GM04504 (cell line): ENCODE measurements at regions not wholly inside any gene's neighbourhood (a gene's known extent, or its start where the extent isn't known, plus 50 kb on each side); places are given as distances from the start of the nearest gene placed in this dataset.
"Not testable (repeated sequence)": the region's sequence is repeated elsewhere in the genome, so short reads cannot be mapped to it uniquely, and the experiment has no call there.

Source experiments
- DNase-seq: peaks from one replicate; pipeline ENCODE4 v3.0.0-alpha.2; 2012; ENCODE audit warnings: low read depth

DNA sequence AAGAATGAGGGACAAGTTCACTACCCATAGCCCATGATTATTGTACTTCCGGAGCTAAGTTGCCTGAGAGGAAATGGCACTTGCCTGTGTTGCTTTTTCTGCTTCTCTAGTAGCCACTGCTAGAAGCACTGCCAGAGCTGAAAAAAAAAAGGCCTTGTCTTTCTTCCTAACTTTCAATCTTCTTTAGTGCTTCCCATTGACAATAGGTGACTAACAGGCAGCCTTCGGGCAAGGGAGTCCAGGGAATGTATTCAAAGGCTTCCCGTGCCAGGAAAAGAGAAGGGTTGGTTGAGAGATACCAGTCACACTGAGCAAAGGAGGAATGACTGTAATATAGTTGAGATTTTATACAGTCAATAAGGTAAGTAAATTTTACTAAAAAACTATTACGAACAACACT, 242.0 kb downstream of the CALCRL start:
- DNase-seq, result no peak

DNA sequence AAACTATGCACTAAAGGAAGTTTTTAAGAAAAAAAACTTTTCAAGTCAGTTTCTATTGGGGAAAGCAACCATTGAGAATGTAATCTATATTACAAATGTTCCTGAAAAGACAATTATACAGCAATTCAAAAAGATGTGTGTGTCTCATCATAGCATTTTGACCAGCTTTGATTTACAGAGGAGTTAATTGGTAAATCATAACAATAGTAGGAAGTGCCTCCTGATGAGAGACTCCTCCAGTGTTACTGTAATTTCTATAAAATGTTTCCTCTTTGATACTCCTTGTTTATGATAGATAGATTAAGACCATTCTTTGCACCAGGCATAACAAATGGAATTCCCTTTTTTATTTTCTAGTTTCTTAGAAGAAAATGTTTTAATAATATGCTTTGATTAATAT, 249.9 kb downstream of the CALCRL start:
- DNase-seq, result no peak

DNA sequence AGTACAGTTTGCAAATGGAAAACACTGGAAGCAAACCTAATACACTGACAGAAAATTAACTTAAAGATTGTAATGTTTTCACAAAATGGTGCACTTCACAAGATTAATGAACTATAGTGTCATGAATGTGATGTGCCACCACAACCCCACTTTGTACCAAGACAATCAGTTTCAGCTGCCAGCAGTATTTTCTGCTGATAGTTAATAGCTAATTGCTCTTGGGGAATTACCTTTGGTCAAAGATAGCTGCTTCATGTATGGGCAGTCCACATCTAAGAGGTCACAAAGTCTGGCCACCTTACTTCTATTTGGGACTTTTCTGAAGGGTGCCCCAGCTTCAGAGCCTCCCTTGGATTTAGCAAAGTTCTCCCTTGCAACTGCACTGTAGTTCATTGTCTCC, 254.0 kb downstream of the CALCRL start:
- no peak for DNase-seq

DNA sequence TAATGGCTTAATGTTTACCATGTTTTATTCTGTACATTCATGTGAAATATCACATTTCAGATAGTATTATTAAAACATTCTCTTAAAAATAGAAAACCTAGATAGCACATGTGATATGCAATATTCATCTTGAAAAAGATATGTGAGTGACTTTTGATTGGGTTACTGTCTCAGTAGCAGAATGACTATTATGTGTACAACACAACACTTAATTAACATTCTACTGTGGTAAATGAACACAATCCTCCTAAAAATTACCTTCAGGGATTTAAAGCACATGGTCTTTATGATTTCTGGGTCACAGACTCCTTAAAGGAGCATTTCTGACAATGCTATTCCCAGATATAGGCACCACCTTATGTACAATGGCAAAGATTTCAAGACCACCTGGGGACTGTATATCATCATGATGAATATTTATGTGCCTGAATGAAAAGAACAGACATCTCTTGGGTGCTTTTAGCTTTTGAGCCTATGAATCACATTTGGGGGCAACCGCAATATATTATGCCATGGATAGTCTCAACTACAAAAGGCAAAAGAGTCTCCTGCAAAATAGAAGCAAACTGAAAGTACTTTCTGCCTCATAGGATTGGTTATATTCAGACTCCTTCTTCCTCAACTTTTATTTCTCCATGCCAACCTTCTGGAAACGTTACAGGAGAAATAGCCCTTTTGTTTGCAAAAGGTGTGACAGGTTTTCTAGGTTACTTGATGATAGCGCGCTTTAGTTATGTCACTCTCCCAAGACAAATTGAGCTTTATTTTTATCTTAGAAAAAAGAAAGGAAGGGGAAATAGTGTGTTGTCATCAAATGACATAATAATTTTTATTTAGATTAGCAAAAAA, 259.0 kb downstream of the CALCRL start:
- no peak for DNase-seq

DNA sequence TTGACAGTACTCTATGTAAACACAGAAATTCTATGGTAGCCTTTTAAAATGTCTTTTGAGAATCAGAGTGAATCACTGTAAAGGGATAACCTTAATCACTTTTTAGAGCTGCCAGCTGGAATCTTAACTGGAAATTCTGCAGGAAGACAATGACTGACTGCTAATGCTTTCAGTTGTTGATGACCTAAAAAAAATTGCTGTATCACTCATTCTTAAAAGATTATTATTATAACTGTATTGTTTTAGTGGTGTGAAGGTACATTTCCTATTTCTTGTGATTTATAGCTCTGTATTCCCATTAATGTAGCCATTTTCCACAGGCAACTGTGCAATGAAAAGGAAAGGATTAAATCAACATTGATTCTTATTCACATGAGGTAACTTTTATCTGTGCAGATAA, 260.5 kb downstream of the CALCRL start:
- DNase-seq, result no peak

DNA sequence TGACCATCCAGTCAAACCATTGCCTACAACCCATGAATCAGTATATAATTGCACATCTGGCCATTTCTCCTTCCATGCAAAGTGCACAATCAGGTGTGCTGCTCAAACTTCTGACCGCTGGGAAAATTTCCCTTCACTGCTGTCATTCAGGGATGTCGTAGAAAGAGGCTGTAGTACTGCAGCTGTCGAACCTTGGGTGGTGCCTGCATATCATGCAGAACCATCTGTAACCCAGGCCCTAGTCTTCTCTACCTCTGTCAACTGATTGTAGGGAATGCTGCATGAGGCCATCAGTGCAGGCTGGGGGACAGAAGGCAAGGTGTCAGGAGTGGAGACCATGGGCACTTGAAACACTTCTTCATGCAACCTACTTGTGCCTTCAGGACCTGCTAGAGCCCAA, 267.5 kb downstream of the CALCRL start:
- DNase-seq, result no peak

DNA sequence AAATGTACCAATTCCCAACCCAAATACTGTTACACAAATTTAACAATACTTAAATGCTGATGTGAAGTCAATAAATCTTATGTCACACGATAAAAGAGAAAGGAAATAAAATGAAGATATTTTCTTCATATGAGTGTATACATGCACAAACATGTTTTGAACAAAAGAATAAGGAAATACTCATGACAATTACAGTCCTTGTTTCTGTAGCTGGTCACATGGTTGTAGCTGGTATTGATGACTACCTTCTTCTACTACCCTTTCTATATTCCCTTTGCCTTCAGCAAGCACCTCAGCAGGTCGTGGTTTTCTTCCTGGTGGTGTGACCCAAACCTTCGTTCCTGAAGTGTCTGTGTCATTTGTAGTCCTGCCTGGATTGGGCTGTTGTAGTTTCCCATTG, 269.2 kb downstream of the CALCRL start:
- not testable (repeated sequence) for DNase-seq

DNA sequence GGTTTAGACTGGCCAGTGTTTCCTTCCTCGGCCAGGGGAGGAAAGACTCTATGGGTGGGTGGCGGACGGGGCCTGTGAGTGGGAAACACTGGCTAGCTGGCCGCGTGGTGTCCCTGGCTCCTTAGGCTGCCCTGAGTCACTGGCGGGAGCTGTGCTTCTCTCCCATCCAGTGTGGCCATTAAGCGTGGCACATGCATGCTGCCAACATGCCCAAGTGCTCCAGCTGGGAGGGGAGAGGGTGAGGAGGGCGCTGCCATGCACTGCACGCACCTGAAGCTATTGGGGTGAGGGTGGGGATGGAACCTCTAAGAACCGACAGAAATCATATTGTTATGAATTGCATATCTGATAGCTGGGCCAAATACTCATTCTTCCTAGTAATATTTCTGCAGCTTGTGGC, 270.8 kb downstream of the CALCRL start:
- no peak for DNase-seq

DNA sequence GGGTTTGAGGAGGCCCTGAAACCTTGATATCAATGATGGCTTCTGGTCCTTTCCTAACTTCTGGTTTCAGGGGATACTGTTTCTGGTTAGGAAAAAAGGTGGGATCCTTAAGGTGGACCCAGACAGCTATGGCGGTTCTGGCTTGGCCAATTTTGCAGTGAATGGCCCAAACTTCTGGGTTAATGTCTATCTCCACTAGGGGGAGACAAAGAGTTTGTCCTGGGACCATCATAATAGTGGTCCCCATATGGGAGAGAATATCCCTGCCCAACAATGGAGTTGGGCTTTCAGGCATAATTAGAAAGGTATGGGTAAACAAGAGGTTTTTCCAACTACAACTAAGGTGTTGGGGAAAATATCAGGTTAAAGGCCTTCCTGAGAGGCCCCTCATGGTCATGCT, 273.5 kb downstream of the CALCRL start:
- DNase-seq, result no peak

DNA sequence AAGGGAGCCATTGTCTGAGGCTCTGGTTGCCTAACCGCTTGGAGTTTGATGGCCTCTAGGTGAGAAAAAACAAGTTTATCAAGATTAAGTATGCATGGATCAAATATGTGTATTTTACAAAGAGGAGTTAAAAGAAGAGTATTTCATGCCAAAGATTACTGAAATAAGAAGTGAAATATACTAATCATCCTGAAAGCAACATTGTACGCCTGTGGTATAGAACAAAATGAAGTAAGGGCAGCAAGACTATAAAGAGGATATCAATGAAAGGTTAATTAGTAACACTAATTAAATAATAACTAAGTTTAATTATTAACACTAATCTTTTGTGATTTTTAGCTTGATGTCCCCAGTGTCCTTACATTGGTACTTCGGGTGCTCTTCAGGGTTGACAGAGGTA, 276.7 kb downstream of the CALCRL start:
- DNase-seq, result no peak

DNA sequence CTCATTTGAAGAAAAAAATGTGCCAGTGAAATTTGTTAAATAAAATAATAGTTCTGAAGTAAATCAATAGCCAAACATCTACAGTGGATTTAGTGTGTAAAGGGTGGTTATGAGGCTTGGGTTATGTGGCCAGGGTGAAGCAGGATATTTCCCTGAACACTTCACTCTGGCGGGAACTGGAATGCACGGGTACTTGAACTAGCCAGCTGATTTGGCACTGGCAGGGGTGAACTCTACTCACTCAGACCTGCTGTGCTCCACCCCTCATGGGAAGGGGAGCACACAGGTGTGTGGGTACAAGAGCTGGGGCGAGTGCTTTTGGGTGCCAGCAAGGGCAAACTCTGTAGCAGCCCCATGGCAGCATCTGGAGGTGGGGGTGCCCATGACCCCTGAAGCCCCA, 278.2 kb downstream of the CALCRL start:
- no peak for DNase-seq

DNA sequence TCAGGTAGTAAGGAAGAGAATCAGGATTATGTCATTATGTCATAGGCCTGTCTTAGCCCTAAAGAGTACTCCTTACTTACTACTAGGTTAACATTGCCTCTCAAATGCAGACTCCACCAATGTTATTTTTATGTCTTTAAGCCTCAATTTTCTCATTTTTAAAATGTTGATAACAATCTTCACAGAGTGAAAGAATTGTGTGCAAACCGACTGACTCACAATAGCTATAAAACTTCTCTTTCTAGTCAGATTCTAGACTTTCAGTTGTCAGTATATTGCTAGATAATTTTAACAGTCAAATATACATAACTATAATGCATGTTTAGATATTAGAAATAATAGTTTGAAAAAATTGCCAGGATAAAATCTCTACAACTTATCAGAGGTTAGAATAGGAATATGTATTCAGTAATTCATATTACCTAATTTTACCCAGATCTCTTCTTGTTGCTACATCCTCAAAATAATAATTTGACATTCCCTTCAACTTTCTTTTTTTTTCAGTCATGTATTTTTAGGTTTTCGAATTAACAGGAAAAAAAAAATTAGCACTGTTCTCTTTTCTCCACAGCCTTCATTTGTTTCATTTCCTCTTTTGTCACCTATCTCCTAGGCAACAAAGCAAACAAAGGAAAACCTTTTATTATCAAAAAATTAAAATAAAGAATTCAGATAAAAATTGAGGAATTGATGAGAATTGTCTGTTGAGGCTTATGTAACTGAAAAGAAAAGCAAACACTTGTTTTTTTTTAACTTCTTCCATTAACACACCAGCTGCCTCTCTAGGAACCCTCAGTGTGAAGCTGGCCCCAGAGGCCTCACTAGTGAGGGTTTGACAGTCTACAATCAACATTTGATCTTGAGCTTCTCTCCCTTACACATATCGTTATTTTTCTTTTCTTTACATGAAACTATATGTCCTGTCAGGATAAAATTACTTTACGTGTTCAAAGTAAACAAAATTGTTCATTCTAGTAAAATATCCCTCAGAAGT, 279.0 kb downstream of the CALCRL start:
- no peak for DNase-seq

DNA sequence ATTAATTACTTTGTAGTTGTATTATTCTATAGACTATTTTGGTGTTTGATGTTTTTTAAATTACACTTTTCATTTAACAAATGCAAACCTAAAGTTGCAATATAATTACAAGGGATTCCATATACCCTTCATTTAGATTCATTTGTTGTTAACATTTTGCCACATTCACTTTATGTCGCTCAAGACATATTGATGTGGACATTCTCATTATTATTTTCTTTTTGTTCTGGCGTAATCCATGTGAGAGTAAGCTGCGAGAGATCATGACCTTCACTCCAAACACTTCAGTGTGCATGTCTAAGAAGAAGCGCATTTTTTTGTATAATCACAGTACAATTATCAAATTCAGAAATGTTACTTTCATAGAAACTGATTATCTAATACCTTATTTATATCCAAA, 280.6 kb downstream of the CALCRL start:
- no peak for DNase-seq

DNA sequence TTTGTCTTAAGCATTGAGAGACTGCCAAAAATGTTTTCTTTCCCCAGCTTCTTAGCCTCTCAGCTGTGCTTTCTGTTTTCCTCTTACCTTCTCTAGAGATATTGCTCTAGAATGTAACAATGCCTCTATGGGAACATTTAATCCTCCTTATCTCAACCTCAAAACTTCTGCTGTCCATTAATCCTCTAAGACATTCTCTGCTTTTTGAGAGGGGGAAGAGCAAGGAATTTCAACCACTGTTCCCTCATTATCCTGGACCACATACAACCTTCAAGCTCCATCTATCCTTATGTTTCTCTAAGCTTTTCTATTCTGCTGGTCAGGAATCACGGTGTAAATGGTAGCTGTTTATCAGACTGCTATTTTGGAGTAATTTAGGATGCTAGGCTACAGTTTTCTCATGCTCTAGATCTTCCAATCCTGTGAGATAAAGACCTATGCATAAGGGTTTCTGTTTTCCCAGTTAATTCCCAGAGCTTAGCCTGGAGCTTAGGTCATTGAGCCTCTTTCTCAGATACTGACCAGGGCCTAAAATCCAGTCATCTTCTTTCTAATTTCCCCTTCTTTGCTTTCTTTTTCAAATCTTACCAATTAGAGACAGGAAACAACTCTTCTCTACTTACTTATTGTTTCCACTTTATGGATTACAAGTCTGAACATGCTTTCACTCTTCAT, 282.0 kb downstream of the CALCRL start:
- DNase-seq, result no peak

DNA sequence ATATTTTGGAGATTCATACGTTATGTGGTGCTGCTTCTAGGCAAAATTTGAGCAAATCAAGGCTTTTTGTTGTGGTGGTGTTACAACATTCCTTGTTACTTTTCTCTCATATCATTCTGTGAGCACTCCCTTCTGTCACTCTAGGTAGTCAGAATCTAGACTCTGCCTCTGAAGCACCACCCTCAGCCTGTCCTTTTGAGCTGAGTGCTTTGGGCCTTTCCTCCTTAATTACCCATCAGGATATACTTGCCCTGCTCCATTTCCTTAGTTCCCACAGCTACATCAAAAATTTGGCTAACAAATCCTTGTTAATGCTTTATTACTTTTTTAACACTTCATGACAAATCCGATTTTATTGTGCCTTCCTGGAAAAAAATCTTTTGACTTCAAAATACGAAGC, 289.6 kb downstream of the CALCRL start:
- no peak for DNase-seq

DNA sequence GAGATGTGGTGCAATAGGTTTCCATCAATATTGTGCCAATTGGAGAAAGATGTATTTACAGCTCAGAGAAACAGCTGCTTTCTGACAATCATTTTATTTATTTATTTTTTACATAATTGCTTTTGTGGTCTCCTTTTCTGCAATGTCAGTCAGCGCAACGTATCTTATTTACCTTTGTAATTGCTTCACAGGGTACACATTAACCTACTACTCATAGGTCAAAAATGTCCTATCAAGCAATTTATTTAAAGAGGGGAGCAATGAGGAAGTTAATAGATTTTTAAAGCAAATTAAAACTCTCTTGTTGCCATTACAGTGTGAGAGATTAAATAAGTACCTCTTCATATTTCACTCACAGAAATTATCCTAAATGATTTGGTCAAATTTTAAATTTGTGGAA, 291.0 kb downstream of the CALCRL start:
- DNase-seq, result no peak

DNA sequence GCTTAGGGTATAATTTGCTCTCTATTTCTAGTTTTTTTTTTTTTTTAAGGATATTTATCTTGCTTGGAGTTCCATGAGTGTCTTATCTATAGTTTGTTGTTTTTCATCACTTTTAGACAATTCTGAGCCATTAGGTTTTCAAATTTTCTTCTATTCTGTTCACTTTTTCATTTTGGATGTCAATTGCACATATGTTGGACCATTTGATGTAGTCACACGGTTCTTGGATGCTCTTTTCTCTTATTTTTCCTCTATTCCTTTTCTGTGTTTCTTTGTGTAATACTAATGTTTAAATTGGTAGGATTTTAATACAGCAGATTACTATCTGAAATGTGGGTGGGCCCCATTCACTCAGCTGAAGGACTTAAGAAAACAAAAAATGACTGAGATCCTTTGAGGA, 292.6 kb downstream of the CALCRL start:
- DNase-seq, result no peak

DNA sequence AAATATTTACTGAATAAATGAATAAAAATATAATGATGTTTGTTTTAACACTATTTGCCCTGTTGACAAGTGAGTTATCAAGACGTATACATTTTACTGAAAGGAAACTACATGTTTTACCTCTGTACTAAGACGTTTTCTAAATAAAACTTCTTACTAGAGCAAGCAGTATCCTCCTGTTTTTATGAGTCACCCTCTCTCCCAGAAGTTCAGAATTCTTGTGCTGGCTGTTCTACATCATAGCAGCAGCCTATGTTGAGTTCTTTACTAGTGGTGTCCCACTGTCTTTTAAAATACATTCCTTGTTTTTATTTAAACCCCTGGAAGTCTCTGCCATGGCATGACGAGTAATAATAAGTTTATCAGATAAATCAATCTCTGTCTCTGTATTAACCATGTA, 297.4 kb downstream of the CALCRL start:
- DNase-seq, result no peak

DNA sequence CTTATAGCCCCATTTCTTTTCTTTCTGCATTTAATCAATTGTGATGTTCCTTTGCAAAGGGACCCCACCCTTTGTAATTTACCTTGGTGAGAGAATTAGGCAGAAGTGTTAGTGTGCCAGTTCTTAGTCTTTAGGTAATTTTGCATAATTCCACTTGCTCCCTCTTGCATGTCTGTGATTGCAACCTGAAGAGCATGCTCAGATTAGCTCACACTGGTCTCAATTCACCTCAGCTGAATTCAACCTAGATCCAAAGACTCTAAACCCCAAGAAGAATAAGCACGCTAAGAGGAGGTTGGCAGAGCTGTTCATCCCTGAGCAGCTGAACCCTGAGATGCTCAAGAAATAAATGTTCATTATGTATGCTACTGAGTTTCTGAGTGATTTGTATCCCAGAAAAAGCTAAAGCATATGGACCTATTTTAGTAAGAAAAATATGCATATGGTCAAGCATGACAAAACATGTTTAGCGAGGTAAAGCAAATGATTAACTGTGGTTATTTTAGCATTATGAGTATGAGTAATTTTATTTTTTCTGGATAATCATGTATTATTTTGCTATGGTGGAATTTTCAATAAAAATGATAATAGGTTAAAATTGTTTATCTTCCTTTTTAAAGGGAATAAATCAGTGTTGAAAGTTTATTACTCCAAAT, 299.2 kb upstream of the ZSWIM2 start:
- no peak for DNase-seq

DNA sequence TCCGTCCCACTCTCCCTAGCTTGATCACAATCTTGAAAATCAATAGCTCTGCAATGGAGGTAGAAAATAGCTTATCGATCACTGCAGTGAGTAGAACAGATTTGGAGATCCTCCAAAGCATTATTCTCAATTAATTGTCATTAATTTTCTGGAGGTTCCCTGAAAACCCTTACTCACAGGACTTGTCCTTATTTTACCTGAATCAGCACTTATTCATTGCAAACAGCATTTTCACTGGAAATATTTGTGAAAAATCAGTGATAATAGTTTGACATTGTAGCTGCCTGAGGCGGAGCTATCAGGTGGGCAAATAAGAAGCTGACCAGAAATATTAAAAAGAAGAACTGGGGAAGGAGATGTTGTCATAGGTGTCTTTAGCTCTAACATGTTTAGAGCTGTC, 294.6 kb upstream of the ZSWIM2 start:
- no peak for DNase-seq

DNA sequence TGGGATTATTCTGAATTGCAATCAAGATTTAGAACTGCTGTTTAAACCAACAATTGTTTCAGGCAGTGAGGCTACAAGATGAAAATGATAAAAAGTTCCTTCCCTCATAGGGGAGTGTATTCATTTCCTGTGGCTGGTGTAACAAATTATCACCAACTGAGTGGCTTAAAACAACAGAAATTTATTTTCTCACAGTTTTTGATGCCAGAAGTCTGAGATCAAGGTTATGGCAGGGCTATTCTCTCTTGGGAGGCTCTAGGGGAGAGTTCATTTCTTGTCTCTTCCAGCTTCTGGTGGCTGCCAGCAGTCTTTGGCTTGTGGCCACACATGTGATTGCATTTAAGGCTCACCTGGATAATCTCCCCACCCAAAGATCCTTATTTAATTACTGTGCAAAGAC, 290.5 kb upstream of the ZSWIM2 start:
- DNase-seq, result no peak

DNA sequence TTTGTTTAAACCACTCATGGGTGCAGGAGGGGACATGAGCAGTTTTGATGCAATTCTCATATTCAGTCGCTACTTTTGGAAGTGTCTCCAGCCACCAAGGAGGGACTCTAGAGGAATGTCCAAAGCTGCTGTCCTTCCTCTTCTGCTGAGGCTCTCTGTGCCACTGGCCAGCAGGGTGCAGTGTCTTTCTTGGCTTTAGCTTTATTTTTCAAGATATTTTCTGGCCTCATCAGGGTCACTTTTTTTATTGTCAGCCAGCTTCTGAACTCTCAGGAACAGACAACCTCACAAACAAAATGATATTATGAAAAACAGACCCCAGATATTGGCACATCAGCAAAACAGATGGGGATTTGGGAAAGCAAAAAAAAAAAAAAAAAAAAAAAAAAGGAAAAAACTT, 289.3 kb upstream of the ZSWIM2 start:
- peak; percentile 4 for DNase-seq
